Limb (tissue), 2 donors: ENCODE measurements at regions not wholly inside any gene's neighbourhood (a gene's known extent, or its start where the extent isn't known, plus 50 kb on each side); places are given as distances from the start of the nearest gene placed in this dataset.

Experiments
- DNase-seq, 2 donors: peaks; one replicate each; pipeline ENCODE4 v3.0.0-alpha.2; 2016; ENCODE audit errors: extremely low spot score in 2 of 2

- DNase-seq, result no peak
These were observed 231.2 kb upstream of the TPRG1 start for GRCh38 chr3:188940573-188940932.

- no peak for DNase-seq
These were observed 230.7 kb upstream of the TPRG1 start for GRCh38 chr3:188941103-188941502.

GRCh38 chr3:188942191-188942590 is 229.6 kb upstream of the TPRG1 start:
- no peak for DNase-seq

- no peak for DNase-seq
These were observed 228.2 kb upstream of the TPRG1 start for GRCh38 chr3:188943591-188943990.

GRCh38 chr3:188944108-188944507 is 227.7 kb upstream of the TPRG1 start:
- DNase-seq, result no peak

- no peak for DNase-seq
These were observed 225.2 kb upstream of the TPRG1 start for GRCh38 chr3:188946351-188947240.

- DNase-seq, result peak; percentile 91 to 95
These were observed 224.1 kb upstream of the TPRG1 start for GRCh38 chr3:188947401-188948280.

- DNase-seq, result no peak
These were observed 223.3 kb upstream of the TPRG1 start for GRCh38 chr3:188948281-188948996.

- DNase-seq, result no peak
These were observed 222.8 kb upstream of the TPRG1 start for GRCh38 chr3:188948997-188949389.

- DNase-seq, result no peak
These were observed 222.3 kb upstream of the TPRG1 start for GRCh38 chr3:188949456-188949855.

GRCh38 chr3:188949996-188950395 is 221.8 kb upstream of the TPRG1 start:
- no peak for DNase-seq

GRCh38 chr3:188950832-188951489 is 220.8 kb upstream of the TPRG1 start:
- no peak for DNase-seq

GRCh38 chr3:188951734-188952133 is 220.0 kb upstream of the TPRG1 start:
- no peak for DNase-seq

- peak; percentile 87 to 88 for DNase-seq
These were observed 217.1 kb upstream of the TPRG1 start for GRCh38 chr3:188954590-188955208.

GRCh38 chr3:188955919-188956318 is 215.9 kb upstream of the TPRG1 start:
- DNase-seq, result no peak

GRCh38 chr3:188956839-188957489 is 214.8 kb upstream of the TPRG1 start:
- DNase-seq, result peak in 1 of 2 donors; percentile 59

GRCh38 chr3:188959013-188959412 is 212.8 kb upstream of the TPRG1 start:
- DNase-seq, result no peak

- DNase-seq, result no peak
These were observed 209.2 kb upstream of the TPRG1 start for GRCh38 chr3:188962253-188963247.

- DNase-seq, result no peak
These were observed 206.8 kb upstream of the TPRG1 start for GRCh38 chr3:188964957-188965356.
